H9 (cell line): ENCODE measurements at regions not wholly inside any gene's neighbourhood (a gene's known extent, or its start where the extent isn't known, plus 50 kb on each side); places are given as distances from the start of the nearest gene placed in this dataset.

Source experiments
- DNase-seq: peaks from one replicate; pipeline ENCODE4 v3.0.0-alpha.2; 2017
- H2AFZ ChIP-seq: one replicate; pipeline ENCODE4 v1.6.1; 2013; ENCODE audit warnings: mild to moderate bottlenecking, low read length, control low read depth, moderate library complexity
- H2AK5ac ChIP-seq: 2 replicates; pipeline ENCODE4 v1.6.1; 2013; ENCODE audit warnings: low read length, control low read depth, mixed read lengths; ENCODE audit not compliant: insufficient read length
- H2BK120ac ChIP-seq: one replicate; pipeline ENCODE4 v1.6.1; 2013; ENCODE audit warnings: low read depth, mild to moderate bottlenecking, low read length, control low read depth, inconsistent platforms; ENCODE audit not compliant: poor library complexity, severe bottlenecking
- H2BK12ac ChIP-seq: 2 replicates; pipeline ENCODE4 v1.6.1; 2013; ENCODE audit warnings: low read length, control low read depth, mixed read lengths, low read depth; ENCODE audit not compliant: insufficient read length
- H2BK15ac ChIP-seq: 2 replicates; pipeline ENCODE4 v1.6.1; 2013; ENCODE audit warnings: low read depth, low read length, control low read depth
- H2BK20ac ChIP-seq: one replicate; pipeline ENCODE4 v1.6.1; 2013; ENCODE audit warnings: low read depth, mild to moderate bottlenecking, low read length, control low read depth, inconsistent platforms; ENCODE audit not compliant: poor library complexity, severe bottlenecking
- H2BK5ac ChIP-seq: 2 replicates; pipeline ENCODE4 v1.6.1; 2013; ENCODE audit warnings: low read length, control low read depth, mixed read lengths; ENCODE audit not compliant: insufficient read length
- H3K14ac ChIP-seq: 2 replicates; pipeline ENCODE4 v1.6.1; 2013; ENCODE audit warnings: low read length, control low read depth; ENCODE audit not compliant: insufficient read depth
- H3K18ac ChIP-seq: 2 replicates; pipeline ENCODE4 v1.6.1; 2013; ENCODE audit warnings: low read depth, mild to moderate bottlenecking, mixed read lengths, low read length, control low read depth; ENCODE audit not compliant: insufficient read length
- H3K23ac ChIP-seq: 2 replicates; pipeline ENCODE4 v1.6.1; 2013; ENCODE audit warnings: low read length, control low read depth, mixed read lengths, low read depth; ENCODE audit not compliant: insufficient read length
- H3K23me2 ChIP-seq: 2 replicates; pipeline ENCODE4 v1.6.1; 2013; ENCODE audit warnings: low read depth, mild to moderate bottlenecking, mixed read lengths, low read length, control low read depth; ENCODE audit not compliant: insufficient read length, poor library complexity, severe bottlenecking
- H3K27ac ChIP-seq: 2 replicates; pipeline ENCODE4 v1.5.1; 2013; ENCODE audit warnings: low read length, control low read depth, mixed read lengths, low read depth; ENCODE audit not compliant: insufficient read length
- H3K27me3 ChIP-seq: 2 replicates; pipeline ENCODE4 v1.6.1; 2013; ENCODE audit warnings: low read length, control low read depth, inconsistent platforms; ENCODE audit not compliant: insufficient read depth
- H3K4ac ChIP-seq: 2 replicates; pipeline ENCODE4 v1.6.1; 2013; ENCODE audit warnings: low read depth, mild to moderate bottlenecking, control low read depth, inconsistent platforms, low read length, moderate library complexity
- H3K4me1 ChIP-seq: 2 replicates; pipeline ENCODE4 v1.6.1; 2013; ENCODE audit warnings: low read length, control low read depth, inconsistent platforms; ENCODE audit not compliant: insufficient read depth
- H3K4me2 ChIP-seq: 2 replicates; pipeline ENCODE4 v1.6.1; 2013; ENCODE audit warnings: low read length, control low read depth, mixed read lengths; ENCODE audit not compliant: insufficient read length, insufficient read depth
- H3K56ac ChIP-seq: 2 replicates; pipeline ENCODE4 v1.6.1; 2013; ENCODE audit warnings: low read depth, mild to moderate bottlenecking, mixed read lengths, low read length, control low read depth; ENCODE audit not compliant: insufficient read length
- H3K79me1 ChIP-seq: 2 replicates; pipeline ENCODE4 v1.6.1; 2013; ENCODE audit warnings: low read depth, mild to moderate bottlenecking, moderate library complexity, low read length, control low read depth, inconsistent platforms; ENCODE audit not compliant: insufficient read depth, poor library complexity, severe bottlenecking
- H3K79me2 ChIP-seq: 2 replicates; pipeline ENCODE4 v1.6.1; 2013; ENCODE audit warnings: low read length, control low read depth, inconsistent platforms; ENCODE audit not compliant: insufficient read depth
- H3K9ac ChIP-seq: 2 replicates; pipeline ENCODE4 v1.6.1; 2013; ENCODE audit warnings: low read length, control low read depth, mixed read lengths; ENCODE audit not compliant: insufficient read length; ENCODE audit errors: extremely low read depth
- H3K9me3 ChIP-seq: one replicate; pipeline ENCODE4 v1.6.1; 2013; ENCODE audit warnings: low read depth, low read length, inconsistent platforms; ENCODE audit not compliant: control insufficient read depth
- H3T11ph ChIP-seq: one replicate; pipeline ENCODE4 v1.6.1; 2013; ENCODE audit warnings: mild to moderate bottlenecking, low read length, control low read depth, inconsistent platforms
- H4K20me1 ChIP-seq: one replicate; pipeline ENCODE4 v1.6.1; 2013; ENCODE audit not compliant: control insufficient read depth, insufficient read length, insufficient read depth
- H4K5ac ChIP-seq: 2 replicates; pipeline ENCODE4 v1.6.1; 2013; ENCODE audit warnings: low read depth, mild to moderate bottlenecking, mixed read lengths, low read length, control low read depth; ENCODE audit not compliant: insufficient read length
- H4K8ac ChIP-seq: replicated peaks from 2 replicates; pipeline ENCODE4 v1.6.1; 2013; ENCODE audit warnings: low read length, control low read depth, mixed read lengths, low read depth; ENCODE audit not compliant: insufficient read length
- H4K91ac ChIP-seq: 2 replicates; pipeline ENCODE4 v1.6.1; 2013; ENCODE audit warnings: low read depth, mild to moderate bottlenecking, moderate library complexity, mixed read lengths, low read length, control low read depth; ENCODE audit not compliant: insufficient read length
- H3K27ac Mint-ChIP-seq, 3 experiments: 2 replicates in 2 of 3; 3 replicates in 1 of 3; pipeline ENCODE4 v1.8.0; 2020 to 2021; ENCODE audit warnings: mixed read lengths in 3 of 3, mild to moderate bottlenecking in 1 of 3, moderate library complexity in 1 of 3
- H3K27me3 Mint-ChIP-seq: 2 replicates; pipeline ENCODE4 v1.8.0; 2021; ENCODE audit warnings: low read depth, mild to moderate bottlenecking, moderate library complexity, mixed read lengths
- H3K36me3 Mint-ChIP-seq, 3 experiments: 2 replicates in 2 of 3; 3 replicates in 1 of 3; pipeline ENCODE4 v1.8.0; 2020 to 2021; ENCODE audit warnings: low read depth in 3 of 3, mixed read lengths in 3 of 3; ENCODE audit not compliant: insufficient read depth in 1 of 3
- H3K4me1 Mint-ChIP-seq, 2 experiments: 2 replicates each; pipeline ENCODE4 v1.8.0; 2020; ENCODE audit warnings: mixed read lengths in 2 of 2
- H3K4me3 Mint-ChIP-seq, 2 experiments: 2 replicates in 1 of 2; 3 replicates in 1 of 2; pipeline ENCODE4 v1.8.0; 2020 to 2021; ENCODE audit warnings: mild to moderate bottlenecking in 2 of 2, mixed read lengths in 2 of 2, moderate library complexity in 1 of 2
- H3K9me3 Mint-ChIP-seq, 2 experiments: 2 replicates in 1 of 2; 3 replicates in 1 of 2; pipeline ENCODE4 v1.8.0; 2020; ENCODE audit warnings: mild to moderate bottlenecking in 2 of 2, mixed read lengths in 2 of 2, moderate library complexity in 1 of 2
- CTCF ChIP-seq: fragments of 200-600 bp; sonication (generic); conservative IDR thresholded peaks from 3 replicates; pipeline ENCODE4 v1.8.0; 2021; ENCODE audit warnings: antibody characterized with exemption, mild to moderate bottlenecking
- WGBS: extraction: QIAGEN DNeasy Blood & Tissue Kit; methylation state at CpG from one replicate; pipeline ENCODE4 v1.1.7; 2013; ENCODE audit warnings: missing lambda C conversion rate, low lambda C conversion rate, mixed read lengths; ENCODE audit not compliant: insufficient read length; ENCODE audit errors: extremely low coverage; 5-methylcytosine and 5-hydroxymethylcytosine counted together

- H3T11ph ChIP-seq = no peak overlapping the region
- H2BK20ac ChIP-seq = no peak overlapping the region
- no peak overlapping the region for H3K23ac ChIP-seq
- no peak overlapping the region for H4K5ac ChIP-seq
- H3K9ac ChIP-seq = peak overlapping the region; percentile 17
- H3K27me3 ChIP-seq = no peaks in the 10 kb centered on the region
- Mint-ChIP-seq H3K4me3 (peak overlapping the region; percentile 65 to 72), H3K4me1 (peaks cover 20 to 31% of the 10 kb centered on the region in 2 experiments), H3K36me3 (no peaks in the 10 kb centered on the region; a peak in 1 of 7 replicates), H3K27ac (peak overlapping the region in 2 of 3 experiments; percentile 15 to 85; a peak in 3 of 7 replicates), H3K27me3 (peaks cover 11% of the 10 kb centered on the region), H3K9me3 (peaks cover 3% of the 10 kb centered on the region in 2 experiments; a peak in 3 of 5 replicates)
- no peak overlapping the region for H3K18ac ChIP-seq
- no CpG with 5 or more reads among the region's 30 CpGs for WGBS
- no peak overlapping the region for H3K56ac ChIP-seq
- H3K9me3 ChIP-seq = no peaks in the 10 kb centered on the region
- no peak overlapping the region for H3K14ac ChIP-seq
- H4K91ac ChIP-seq = no peak overlapping the region
- TF ChIP-seq CTCF = peak; percentile 37; the same call in 2 of the 3 replicates
- peak overlapping the region; percentile 59 for H3K4me2 ChIP-seq
- H2BK15ac ChIP-seq = no peak overlapping the region
- H3K23me2 ChIP-seq = no peaks in the 10 kb centered on the region
- no peak overlapping the region for H3K4ac ChIP-seq
- H4K20me1 ChIP-seq = no peaks in the 10 kb centered on the region
- H4K8ac ChIP-seq = no peak overlapping the region
- H3K79me1 ChIP-seq = no peaks in the 10 kb centered on the region
- no peak overlapping the region for H2BK120ac ChIP-seq
- peak; percentile 93 for DNase-seq
- H2AK5ac ChIP-seq = no peak overlapping the region
- H3K4me1 ChIP-seq = no peaks in the 10 kb centered on the region
- H2AFZ ChIP-seq = peak overlapping the region; percentile 97
- no peaks in the 10 kb centered on the region for H3K79me2 ChIP-seq
- no peak overlapping the region for H3K27ac ChIP-seq
- H2BK12ac ChIP-seq = no peak overlapping the region
- H2BK5ac ChIP-seq = no peak overlapping the region
Measured at GRCh38 chr6:100228834-100229441, 234.9 kb upstream of the MCHR2 start.
